NK-92 treated with Interleukin-12 subunit alpha and Interleukin-12 subunit beta, amount 100 ng/mL, for 24 hours (cell line): ENCODE measurements at regions not wholly inside any gene's neighbourhood (a gene's known extent, or its start where the extent isn't known, plus 50 kb on each side); places are given as distances from the start of the nearest gene placed in this dataset.

Experiments used
- DNase-seq: peaks from one replicate; lab custom pipeline; 2025; lab: John Stamatoyannopoulos, UW

- no peak for DNase-seq
These were observed 52.3 kb upstream of the SIPA1L2 start for GRCh38 chr1:232682248-232682647.

GRCh38 chr1:232684371-232685105, 54.6 kb upstream of the SIPA1L2 start:
- DNase-seq, result no peak

DNA sequence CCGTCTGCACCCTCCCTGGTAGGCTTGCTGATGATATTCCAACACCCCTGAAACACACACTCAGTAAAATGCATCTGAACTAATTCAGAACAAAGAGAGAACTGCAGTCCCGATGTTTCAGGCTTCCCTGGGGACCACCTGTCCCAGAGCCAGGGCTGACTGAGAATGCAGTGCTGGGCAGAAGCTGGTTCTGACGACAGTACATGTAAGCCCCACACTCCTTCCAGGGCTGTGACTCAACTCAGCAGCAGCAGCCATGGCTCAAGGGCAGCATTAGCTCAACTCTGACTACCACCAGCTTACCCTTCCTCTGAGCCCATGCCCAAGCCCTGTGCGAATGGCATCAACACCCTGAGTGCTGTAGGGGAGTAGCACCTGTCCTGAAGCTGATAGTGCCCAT, 56.4 kb upstream of the SIPA1L2 start:
- DNase-seq, result no peak

DNA sequence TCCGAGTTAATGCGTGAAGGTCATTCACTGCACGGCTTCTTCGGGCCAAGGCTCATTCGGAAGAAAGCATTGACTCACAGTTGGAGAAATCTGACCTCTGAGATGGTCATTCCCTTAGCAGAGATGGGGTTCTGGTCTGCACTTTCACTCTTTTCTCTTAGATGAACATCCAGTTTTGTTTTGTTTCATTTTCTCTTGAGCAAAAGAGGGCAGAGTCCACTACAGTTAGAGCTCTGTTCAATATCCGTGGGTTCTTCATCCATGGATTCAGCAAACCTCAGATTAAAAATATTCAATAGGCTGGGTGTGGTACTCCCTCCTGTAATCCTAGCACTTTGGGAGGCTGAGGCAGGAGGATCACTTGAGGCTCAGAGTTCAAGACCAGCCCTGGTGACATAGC, 57.4 kb upstream of the SIPA1L2 start:
- no peak for DNase-seq

DNA sequence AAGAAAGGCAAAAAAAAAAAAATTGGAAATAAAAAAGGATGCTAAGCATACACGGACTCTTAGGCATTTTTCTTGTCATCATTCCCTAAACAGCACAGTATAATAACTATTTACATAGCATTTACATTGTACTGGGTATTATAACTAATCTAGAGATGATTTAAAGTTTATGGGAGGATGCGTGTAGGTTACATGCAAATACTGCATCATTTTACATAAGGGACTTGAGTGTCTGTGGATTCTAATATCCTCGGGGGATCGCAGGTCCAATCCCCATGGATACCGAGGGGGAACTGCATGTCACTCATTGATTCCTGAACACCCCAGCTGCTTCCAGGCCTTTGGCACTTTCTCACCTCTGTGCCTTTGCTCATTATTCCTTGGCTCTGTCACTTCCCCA, 57.8 kb upstream of the SIPA1L2 start:
- DNase-seq, result no peak

- DNase-seq, result no peak
These were observed 58.5 kb upstream of the SIPA1L2 start for GRCh38 chr1:232688398-232688797.

- no peak for DNase-seq
These were observed 59.8 kb upstream of the SIPA1L2 start for GRCh38 chr1:232689711-232690110.

GRCh38 chr1:232690285-232690935, 60.5 kb upstream of the SIPA1L2 start:
- no peak for DNase-seq

GRCh38 chr1:232694475-232694874, 64.5 kb upstream of the SIPA1L2 start:
- no peak for DNase-seq

GRCh38 chr1:232695621-232696385, 65.9 kb upstream of the SIPA1L2 start:
- no peak for DNase-seq

DNA sequence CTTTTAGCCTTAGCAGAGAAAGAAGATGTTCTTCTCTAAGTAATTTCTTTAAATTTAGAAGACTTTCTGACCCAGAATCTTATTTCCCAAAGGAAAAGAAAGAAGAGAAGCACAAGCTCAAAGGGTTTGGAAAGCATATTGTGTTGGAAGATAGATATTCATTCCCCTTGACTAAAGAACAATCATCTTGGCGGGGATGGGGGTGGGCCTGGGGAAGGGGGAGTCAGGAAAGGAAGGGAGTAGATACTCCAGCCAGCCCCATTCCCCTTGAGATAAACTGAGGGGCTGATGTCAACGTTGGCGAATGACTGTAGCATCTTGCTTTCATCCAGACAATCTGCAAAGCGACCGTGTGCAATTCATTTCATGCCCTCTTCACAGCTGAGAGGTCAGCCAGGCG, 66.5 kb upstream of the SIPA1L2 start:
- no peak for DNase-seq

GRCh38 chr1:232697187-232697822, 67.4 kb upstream of the SIPA1L2 start:
- no peak for DNase-seq

DNA sequence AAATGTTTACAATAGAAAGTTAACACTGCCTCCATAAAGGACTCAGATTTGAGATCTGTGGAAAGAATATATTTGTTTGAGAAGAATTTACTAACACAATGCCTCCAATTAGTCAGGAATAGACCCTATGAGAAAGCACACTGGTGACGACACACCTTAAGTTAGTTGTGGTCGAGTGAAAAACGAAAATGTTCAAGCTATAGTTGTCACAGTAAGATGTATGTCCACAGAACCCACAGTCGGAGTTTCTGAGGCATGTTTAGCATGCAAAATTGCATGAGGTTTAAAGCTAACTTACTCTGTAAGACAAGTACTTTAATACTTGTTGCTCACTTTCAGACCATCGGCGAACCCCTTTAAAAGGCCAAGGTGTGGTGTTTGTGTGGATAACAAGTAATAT, 69.9 kb upstream of the SIPA1L2 start:
- DNase-seq, result no peak

DNA sequence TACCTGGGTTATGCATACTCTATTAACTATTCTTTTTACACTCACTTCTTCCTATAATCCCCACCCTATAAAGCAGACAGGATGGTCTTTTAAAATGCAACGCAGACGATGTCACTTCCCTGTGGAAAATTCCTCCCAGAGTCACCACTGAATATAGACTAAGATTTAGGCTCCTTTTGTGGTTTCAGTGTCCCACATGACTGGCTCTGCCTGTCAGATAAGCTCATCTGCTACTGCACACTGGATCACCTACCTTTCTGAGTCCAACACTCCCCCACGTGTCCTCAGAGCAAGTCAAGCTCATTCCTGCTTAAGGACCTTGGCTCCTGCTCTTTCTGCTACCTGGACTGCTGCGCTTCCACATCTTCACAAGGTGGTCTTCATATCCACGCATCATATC, 73.0 kb upstream of the SIPA1L2 start:
- DNase-seq, result no peak

GRCh38 chr1:232704256-232704655, 74.3 kb upstream of the SIPA1L2 start:
- DNase-seq, result no peak

GRCh38 chr1:232704694-232705680, 75.1 kb upstream of the SIPA1L2 start:
- peak; percentile 11 for DNase-seq

GRCh38 chr1:232705815-232706575, 76.1 kb upstream of the SIPA1L2 start:
- DNase-seq, result no peak

DNA sequence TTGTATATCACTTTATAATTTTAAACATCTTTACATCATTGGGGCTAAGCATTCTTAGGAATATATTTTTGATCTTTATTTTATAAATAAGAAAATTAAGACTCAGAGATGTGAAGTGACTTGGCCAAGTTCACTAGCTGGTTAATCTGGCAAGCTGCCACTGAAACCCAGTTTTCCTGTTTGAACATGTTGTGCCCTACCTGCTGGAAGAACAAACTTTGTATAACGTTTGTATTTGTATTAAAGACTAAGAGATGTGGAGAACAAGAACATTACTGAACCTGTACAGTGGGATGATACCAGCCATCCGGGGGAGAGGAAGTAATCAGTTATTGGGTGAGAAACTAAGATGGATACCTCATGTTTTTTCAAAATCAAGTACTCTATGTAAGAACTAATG, 77.2 kb upstream of the SIPA1L2 start:
- DNase-seq, result no peak

GRCh38 chr1:232709386-232709785, 79.5 kb upstream of the SIPA1L2 start:
- DNase-seq, result no peak

DNA sequence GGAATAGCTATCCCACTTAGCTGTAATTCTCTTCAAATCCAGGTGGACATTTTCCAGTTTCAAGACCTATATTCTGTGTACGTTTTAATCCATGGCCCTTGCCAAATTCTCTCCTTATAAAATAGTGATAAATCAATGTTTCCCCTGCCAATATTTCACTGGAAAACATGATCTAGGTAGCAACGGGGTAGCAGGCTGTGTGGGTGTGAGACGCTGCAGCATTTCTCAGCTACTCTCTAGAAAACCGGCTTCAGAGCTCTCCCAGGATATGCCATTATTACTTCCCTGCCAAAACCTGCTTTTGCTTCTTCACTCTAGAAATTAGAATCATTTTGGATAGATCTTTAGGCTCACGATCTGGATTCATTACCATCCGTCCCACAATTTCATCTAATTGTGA, 82.1 kb upstream of the SIPA1L2 start:
- no peak for DNase-seq

GRCh38 chr1:232713785-232714184, 83.9 kb upstream of the SIPA1L2 start:
- no peak for DNase-seq
